Natural killer cell (primary cell): ENCODE measurements at regions not wholly inside any gene's neighbourhood (a gene's known extent, or its start where the extent isn't known, plus 50 kb on each side); places are given as distances from the start of the nearest gene placed in this dataset.
A peak's percentile ranks its signal among the peaks of the same experiment; 100 is the strongest.

ENCODE experiments used
- ATAC-seq, 3 donors: fragments of 150-1000 bp in 2 of 3; fragments of 200-7000 bp in 1 of 3; cut with Tn5 transposase; 1 replicate in 1 of 3; 2 replicates in 2 of 3; pipeline ENCODE4 v1.10.0; 2021; ENCODE audit warnings: mild to moderate bottlenecking in 2 of 3, moderate library complexity in 2 of 3
- DNase-seq, 2 donors: peaks; one replicate each; pipeline versions ENCODE4 v3.0.0 to v3.0.0-alpha.2; 2013 to 2021; ENCODE audit warnings: mixed read lengths in 1 of 2
- H3K27ac ChIP-seq: one replicate; pipeline ENCODE4 v1.5.1; 2013; ENCODE audit warnings: mild to moderate bottlenecking, low read length
- H3K27me3 ChIP-seq: one replicate; pipeline ENCODE4 v1.6.1; 2013; ENCODE audit warnings: low read length; ENCODE audit not compliant: control insufficient read depth, insufficient read depth
- H3K36me3 ChIP-seq: one replicate; pipeline ENCODE4 v1.6.1; 2013; ENCODE audit warnings: low read length; ENCODE audit not compliant: control insufficient read depth, insufficient read depth
- H3K4me1 ChIP-seq: one replicate; pipeline ENCODE4 v1.6.1; 2013; ENCODE audit warnings: low read length; ENCODE audit not compliant: control insufficient read depth, insufficient read depth
- H3K4me3 ChIP-seq: one replicate; pipeline ENCODE4 v1.5.1; 2013; ENCODE audit warnings: low read length
- H3K9me3 ChIP-seq: one replicate; pipeline ENCODE4 v1.6.1; 2013; ENCODE audit warnings: low read length; ENCODE audit not compliant: control insufficient read depth, insufficient read depth
- H3K27ac Mint-ChIP-seq, 2 donors: one replicate each; pipeline ENCODE4 v1.8.0; 2022; ENCODE audit warnings: mild to moderate bottlenecking in 2 of 2, mixed read lengths in 2 of 2, moderate library complexity in 1 of 2
- H3K27me3 Mint-ChIP-seq, 2 donors: one replicate each; pipeline ENCODE4 v1.8.0; 2022; ENCODE audit warnings: low read depth in 2 of 2, mixed read lengths in 2 of 2
- H3K36me3 Mint-ChIP-seq: one replicate; pipeline ENCODE4 v1.8.0; 2022; ENCODE audit warnings: mixed read lengths
- H3K4me1 Mint-ChIP-seq, 2 donors: one replicate each; pipeline ENCODE4 v1.8.0; 2022; ENCODE audit warnings: mixed read lengths in 2 of 2
- H3K4me3 Mint-ChIP-seq: one replicate; pipeline ENCODE4 v1.8.0; 2022; ENCODE audit warnings: mild to moderate bottlenecking, moderate library complexity, mixed read lengths
- H3K9me3 Mint-ChIP-seq, 2 donors: one replicate each; pipeline ENCODE4 v1.8.0; 2022; ENCODE audit warnings: mixed read lengths in 2 of 2
- WGBS: methylation state at CpG from one replicate; pipeline ENCODE4 v1.1.7; 2013; ENCODE audit warnings: missing lambda C conversion rate; ENCODE audit not compliant: insufficient coverage; 5-methylcytosine and 5-hydroxymethylcytosine counted together
- intact Hi-C: fragments of 100-400 bp; cut with micrococcal nuclease; formaldehyde crosslinking; loops from one replicate; pipeline ENCODE4 v1.14.2; 2022
- TF ChIP-seq, protein P1 (sequence below): fragments of 200-600 bp; IDR thresholded peaks from one replicate; pipeline ENCODE4 v1.8.0; 2022; ENCODE audit warnings: antibody characterized with exemption

GRCh38 chr1:185404907-185405568 lies 88.0 kb upstream of the IVNS1ABP start:
- Mint-ChIP-seq H3K36me3 (no peaks in the 10 kb centered on the region), H3K4me1 (peaks cover 39 to 54% of the 10 kb centered on the region in 2 donors), H3K9me3 (no peaks in the 10 kb centered on the region), H3K27ac (peak overlapping the region; percentile 78 to 84), H3K27me3 (no peaks in the 10 kb centered on the region), H3K4me3 (peak overlapping the region; percentile 80)
- peaks cover 18% of the 10 kb centered on the region for H3K4me1 ChIP-seq
- no peak overlapping the region for H3K4me3 ChIP-seq
- H3K36me3 ChIP-seq, result no peaks in the 10 kb centered on the region
- ATAC-seq, result no peak
- WGBS, result 83% methylated on average over 5 of the region's 6 CpGs
- intact Hi-C loops, result no loop called here
- no peak overlapping the region for H3K27ac ChIP-seq
- DNase-seq, result no peak
- no peaks in the 10 kb centered on the region for H3K27me3 ChIP-seq
- TF ChIP-seq, protein P1, sequence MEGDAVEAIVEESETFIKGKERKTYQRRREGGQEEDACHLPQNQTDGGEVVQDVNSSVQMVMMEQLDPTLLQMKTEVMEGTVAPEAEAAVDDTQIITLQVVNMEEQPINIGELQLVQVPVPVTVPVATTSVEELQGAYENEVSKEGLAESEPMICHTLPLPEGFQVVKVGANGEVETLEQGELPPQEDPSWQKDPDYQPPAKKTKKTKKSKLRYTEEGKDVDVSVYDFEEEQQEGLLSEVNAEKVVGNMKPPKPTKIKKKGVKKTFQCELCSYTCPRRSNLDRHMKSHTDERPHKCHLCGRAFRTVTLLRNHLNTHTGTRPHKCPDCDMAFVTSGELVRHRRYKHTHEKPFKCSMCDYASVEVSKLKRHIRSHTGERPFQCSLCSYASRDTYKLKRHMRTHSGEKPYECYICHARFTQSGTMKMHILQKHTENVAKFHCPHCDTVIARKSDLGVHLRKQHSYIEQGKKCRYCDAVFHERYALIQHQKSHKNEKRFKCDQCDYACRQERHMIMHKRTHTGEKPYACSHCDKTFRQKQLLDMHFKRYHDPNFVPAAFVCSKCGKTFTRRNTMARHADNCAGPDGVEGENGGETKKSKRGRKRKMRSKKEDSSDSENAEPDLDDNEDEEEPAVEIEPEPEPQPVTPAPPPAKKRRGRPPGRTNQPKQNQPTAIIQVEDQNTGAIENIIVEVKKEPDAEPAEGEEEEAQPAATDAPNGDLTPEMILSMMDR, result no peak
- H3K9me3 ChIP-seq, result no peaks in the 10 kb centered on the region

DNA sequence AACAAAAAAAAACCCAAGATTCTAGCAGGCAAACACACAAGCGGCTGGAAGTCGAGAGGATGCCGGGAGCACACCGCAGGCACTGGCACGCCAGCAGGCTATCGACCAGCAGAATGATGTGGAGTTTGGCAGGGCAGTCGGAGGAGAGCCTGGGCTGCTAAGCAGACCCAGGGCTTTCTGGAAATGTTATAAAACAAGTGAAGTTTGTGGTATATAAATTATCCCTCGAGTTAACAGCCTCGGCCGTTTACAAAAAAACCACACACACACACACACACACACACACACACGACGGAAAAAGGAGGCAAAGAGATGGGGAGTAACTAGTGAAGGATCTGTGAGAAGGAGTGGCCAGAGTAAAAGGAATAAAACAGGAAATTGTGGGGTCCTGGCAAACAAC lies 87.2 kb upstream of the IVNS1ABP start:
- intact Hi-C loops, result no loop called here
- TF ChIP-seq, protein P1, result no peak
- peak overlapping the region; percentile 78 to 84 for H3K27ac Mint-ChIP-seq
- Histone ChIP-seq H3K4me1 (peaks cover 18% of the 10 kb centered on the region), H3K27me3 (no peaks in the 10 kb centered on the region), H3K4me3 (no peak overlapping the region), H3K9me3 (no peaks in the 10 kb centered on the region), H3K36me3 (no peaks in the 10 kb centered on the region), H3K27ac (peak overlapping the region; percentile 32)
- peak overlapping the region; percentile 80 for H3K4me3 Mint-ChIP-seq
- no peaks in the 10 kb centered on the region for H3K36me3 Mint-ChIP-seq
- DNase-seq (no peak), ATAC-seq (no peak)
- peaks cover 34 to 49% of the 10 kb centered on the region in 2 donors for H3K4me1 Mint-ChIP-seq
- no peaks in the 10 kb centered on the region for H3K9me3 Mint-ChIP-seq
- WGBS, result 59% methylated on average over 7 of the region's 12 CpGs
- no peaks in the 10 kb centered on the region for H3K27me3 Mint-ChIP-seq

DNA sequence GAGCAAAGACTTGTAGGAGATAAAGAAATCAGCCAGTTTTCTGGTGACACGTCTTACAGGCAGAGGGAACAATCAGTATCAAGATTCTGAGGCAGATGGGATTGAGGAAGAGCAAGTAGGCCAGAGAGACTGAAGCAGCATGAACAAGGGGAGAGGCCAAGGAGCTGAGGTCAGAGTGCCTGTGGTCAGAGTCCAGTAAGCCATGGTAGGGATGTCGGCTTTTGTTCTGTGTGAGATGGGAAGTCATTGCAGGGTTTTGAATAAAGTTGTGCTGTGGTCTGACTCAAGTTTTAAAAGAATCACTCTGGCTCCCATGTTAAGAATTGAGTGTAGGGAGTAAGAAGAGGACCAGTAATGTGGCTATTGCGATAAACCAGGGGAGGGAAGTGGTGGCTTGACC lies 85.9 kb upstream of the IVNS1ABP start:
- Histone ChIP-seq H3K27me3 (no peaks in the 10 kb centered on the region), H3K9me3 (no peaks in the 10 kb centered on the region), H3K4me3 (no peak overlapping the region), H3K36me3 (no peaks in the 10 kb centered on the region), H3K4me1 (peaks cover 18% of the 10 kb centered on the region), H3K27ac (no peak overlapping the region)
- intact Hi-C loops, result no loop called here
- 69% methylated on average over 3 of the region's 3 CpGs for WGBS
- no peaks in the 10 kb centered on the region for H3K36me3 Mint-ChIP-seq
- peak in 1 of 3 donors; percentile 24 for ATAC-seq
- peak overlapping the region; percentile 48 for H3K4me3 Mint-ChIP-seq
- H3K27me3 Mint-ChIP-seq, result no peaks in the 10 kb centered on the region
- peaks cover 32 to 35% of the 10 kb centered on the region in 2 donors for H3K4me1 Mint-ChIP-seq
- no peak for DNase-seq
- H3K9me3 Mint-ChIP-seq, result no peaks in the 10 kb centered on the region
- TF ChIP-seq, protein P1, result no peak
- H3K27ac Mint-ChIP-seq, result peak overlapping the region; percentile 31 to 45

GRCh38 chr1:185401019-185401418 lies 84.0 kb upstream of the IVNS1ABP start:
- TF ChIP-seq, protein P1, result no peak
- no peak for DNase-seq
- no peak overlapping the region for H3K27ac Mint-ChIP-seq
- H3K9me3 ChIP-seq, result no peaks in the 10 kb centered on the region
- H3K4me3 Mint-ChIP-seq, result no peak overlapping the region
- H3K27me3 ChIP-seq, result no peaks in the 10 kb centered on the region
- no peaks in the 10 kb centered on the region for H3K27me3 Mint-ChIP-seq
- no peaks in the 10 kb centered on the region for H3K36me3 Mint-ChIP-seq
- peaks cover 31 to 37% of the 10 kb centered on the region in 2 donors for H3K4me1 Mint-ChIP-seq
- WGBS, result 97% methylated on average over 3 of the region's 3 CpGs
- H3K4me3 ChIP-seq, result no peak overlapping the region
- H3K36me3 ChIP-seq, result no peaks in the 10 kb centered on the region
- ATAC-seq, result no peak
- H3K4me1 ChIP-seq, result peaks cover 18% of the 10 kb centered on the region
- H3K9me3 Mint-ChIP-seq, result peaks cover 0 to 2% of the 10 kb centered on the region in 2 donors
- no peak overlapping the region for H3K27ac ChIP-seq
- intact Hi-C loops, result no loop called here
